ENCODE measurements at regions not wholly inside any gene's neighbourhood (a gene's known extent, or its start where the extent isn't known, plus 50 kb on each side); places are given as distances from the start of the nearest gene placed in this dataset.

DNA sequence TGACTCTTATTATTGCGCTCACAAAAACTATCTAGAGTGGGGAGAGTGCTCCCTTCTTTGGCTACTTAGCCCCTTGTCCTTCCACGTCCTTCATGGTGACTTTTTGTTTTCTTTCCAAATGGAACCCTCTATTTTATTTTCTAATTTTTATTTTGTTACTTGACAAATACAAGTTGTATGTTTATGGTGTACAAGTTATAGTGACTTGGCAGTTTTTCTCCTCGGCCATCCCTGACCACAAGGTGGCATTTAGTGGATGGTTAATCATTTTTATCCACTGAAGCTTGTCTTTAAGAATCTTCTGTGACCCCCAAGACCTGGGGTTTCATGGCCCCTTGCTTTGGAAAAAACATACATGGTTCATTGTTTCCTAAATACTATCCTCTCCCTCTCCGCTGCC is 70.1 kb downstream of the NKX2-1 start:
- TF ChIP-seq, protein P1, sequence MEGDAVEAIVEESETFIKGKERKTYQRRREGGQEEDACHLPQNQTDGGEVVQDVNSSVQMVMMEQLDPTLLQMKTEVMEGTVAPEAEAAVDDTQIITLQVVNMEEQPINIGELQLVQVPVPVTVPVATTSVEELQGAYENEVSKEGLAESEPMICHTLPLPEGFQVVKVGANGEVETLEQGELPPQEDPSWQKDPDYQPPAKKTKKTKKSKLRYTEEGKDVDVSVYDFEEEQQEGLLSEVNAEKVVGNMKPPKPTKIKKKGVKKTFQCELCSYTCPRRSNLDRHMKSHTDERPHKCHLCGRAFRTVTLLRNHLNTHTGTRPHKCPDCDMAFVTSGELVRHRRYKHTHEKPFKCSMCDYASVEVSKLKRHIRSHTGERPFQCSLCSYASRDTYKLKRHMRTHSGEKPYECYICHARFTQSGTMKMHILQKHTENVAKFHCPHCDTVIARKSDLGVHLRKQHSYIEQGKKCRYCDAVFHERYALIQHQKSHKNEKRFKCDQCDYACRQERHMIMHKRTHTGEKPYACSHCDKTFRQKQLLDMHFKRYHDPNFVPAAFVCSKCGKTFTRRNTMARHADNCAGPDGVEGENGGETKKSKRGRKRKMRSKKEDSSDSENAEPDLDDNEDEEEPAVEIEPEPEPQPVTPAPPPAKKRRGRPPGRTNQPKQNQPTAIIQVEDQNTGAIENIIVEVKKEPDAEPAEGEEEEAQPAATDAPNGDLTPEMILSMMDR (conservative IDR thresholded peaks at IDR 0.05; ENCODE audit: low read depth, low read length) = peak; percentile 13
- H3K4me3 ChIP-seq (ENCODE audit: low read depth, low read length) = no peak overlapping the region
- DNase-seq (ENCODE audit: low read depth) = no peak

DNA sequence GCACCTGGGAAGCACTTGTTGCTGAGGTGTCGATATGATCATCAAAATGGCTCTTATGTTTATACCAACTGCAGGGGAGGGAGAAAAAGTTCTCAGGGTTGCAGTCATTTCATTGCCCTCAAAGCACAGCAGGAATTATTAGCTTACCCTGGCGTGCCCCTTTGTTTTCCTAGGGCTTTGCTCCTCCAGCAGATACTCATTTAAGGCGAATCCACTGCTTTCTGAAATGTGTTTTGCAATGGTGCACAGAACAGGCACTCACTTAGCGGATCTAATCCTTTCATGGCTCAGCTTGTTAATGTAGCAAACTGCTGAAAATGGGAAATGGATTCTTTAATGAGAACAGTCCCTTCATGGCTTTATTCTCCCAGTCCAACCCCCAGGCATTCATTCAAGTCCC is 76.7 kb downstream of the NKX2-1 start:
- TF ChIP-seq, protein P1 (conservative IDR thresholded peaks at IDR 0.05; ENCODE audit: low read depth, low read length) = no peak
- DNase-seq (ENCODE audit: low read depth) = no peak
- no peak overlapping the region for H3K4me3 ChIP-seq (ENCODE audit: low read depth, low read length)

DNA sequence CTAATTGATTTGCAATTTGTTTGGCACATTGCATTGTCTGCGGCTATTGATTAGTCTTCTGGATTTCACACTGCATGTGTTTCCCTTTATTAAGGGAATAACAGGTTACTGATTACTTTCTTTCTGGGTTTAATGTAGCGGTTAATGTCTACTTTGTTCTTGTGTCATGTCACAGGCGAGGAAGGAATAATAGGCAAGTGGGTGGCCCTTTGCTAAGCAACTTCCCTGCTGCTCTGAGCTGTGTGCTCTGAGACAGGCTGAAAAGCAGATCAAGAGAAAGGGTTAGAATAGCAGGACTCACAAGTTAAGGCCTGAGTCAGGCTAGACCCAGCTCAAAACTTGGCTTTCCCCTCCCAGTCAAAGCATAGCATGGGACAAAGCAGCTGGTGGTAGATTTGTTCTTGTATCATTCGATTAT is 77.2 kb downstream of the NKX2-1 start:
- DNase-seq (ENCODE audit: low read depth) = no peak
- TF ChIP-seq, protein P1 (conservative IDR thresholded peaks at IDR 0.05; ENCODE audit: low read depth, low read length) = no peak
- no peak overlapping the region for H3K4me3 ChIP-seq (ENCODE audit: low read depth, low read length)

DNA sequence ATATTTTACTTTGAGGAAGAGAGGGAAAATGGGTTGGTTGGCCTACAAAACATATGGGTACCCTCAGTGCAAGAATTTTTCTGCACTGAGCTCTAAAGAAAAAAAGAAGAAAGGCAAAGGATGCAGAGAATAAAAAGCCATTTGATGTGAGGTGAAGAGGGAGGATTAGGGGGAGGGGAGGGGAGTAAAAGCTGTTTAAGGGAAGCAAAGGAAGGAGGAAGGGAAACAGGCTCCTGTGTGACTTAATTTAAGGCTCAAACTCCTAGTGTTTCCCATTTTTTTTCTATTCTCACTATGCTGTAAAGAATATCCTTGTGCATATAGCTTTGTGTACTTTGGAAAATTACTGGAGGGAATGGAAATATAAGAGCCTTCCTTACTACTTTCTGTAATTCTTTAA is 78.7 kb downstream of the NKX2-1 start:
- no peak overlapping the region for H3K4me3 ChIP-seq (ENCODE audit: low read depth, low read length)
- TF ChIP-seq, protein P1 (conservative IDR thresholded peaks at IDR 0.05; ENCODE audit: low read depth, low read length) = no peak
- DNase-seq (ENCODE audit: low read depth) = no peak

DNA sequence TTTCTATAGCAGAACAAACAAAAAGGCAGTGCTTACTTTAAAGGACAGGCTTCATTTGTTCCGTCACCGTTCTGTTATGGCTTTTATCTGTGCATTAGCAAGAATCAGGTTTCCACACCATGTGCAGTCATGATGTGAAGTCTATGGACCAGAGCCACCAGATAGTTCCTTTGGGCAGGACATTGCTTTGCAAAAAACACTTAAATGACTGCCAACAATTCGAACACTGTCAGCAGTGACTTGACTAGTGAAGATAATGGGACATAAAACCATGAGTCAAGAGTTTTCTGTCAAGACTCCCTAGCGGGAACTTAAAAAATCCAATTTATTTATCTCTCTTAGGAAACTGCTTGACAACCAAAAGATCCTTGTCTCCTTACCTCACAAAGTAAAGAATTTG is 80.3 kb downstream of the NKX2-1 start:
- DNase-seq (ENCODE audit: low read depth) = no peak
- TF ChIP-seq, protein P1 (conservative IDR thresholded peaks at IDR 0.05; ENCODE audit: low read depth, low read length) = no peak
- H3K4me3 ChIP-seq (ENCODE audit: low read depth, low read length) = no peak overlapping the region

DNA sequence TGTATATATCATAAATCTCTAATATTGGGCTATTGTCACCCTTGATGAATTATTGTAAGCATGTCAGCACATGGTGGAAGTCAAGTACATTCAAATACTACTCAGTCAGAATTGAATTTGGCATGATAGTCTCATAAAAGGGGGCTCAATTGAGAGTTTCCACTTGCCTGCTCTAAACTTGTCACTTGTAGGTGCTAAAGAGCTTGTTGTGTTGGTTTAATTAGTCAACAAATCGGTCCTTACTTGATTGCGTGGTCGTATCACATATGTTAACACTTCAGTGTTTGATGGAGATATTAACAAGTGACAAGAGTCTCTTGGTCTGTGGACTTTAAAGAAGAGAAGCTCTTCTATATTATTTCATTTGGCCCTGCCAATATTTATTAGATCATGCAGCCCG is 81.1 kb downstream of the NKX2-1 start:
- no peak overlapping the region for H3K4me3 ChIP-seq (ENCODE audit: low read depth, low read length)
- no peak for DNase-seq (ENCODE audit: low read depth)
- TF ChIP-seq, protein P1 (conservative IDR thresholded peaks at IDR 0.05; ENCODE audit: low read depth, low read length) = no peak

DNA sequence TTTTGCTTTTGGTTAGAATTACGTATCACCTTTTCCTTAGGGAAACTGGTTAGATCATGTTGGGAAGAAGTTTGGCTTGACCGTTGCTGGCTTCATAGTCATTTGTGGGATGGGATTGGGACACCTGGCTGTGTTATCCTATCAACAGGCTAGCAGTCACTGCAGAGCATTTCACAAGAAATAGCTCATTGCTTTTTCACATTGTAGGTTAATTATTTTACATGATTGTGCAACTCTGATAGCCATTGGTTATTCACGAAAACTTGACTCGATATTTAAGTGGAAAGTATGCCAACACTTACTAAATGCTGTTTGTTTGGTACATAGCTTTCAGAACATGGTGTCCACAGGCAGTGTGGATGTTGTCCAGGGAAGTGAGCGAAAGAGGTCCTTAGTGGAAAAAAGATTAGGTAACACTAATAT is 89.4 kb downstream of the NKX2-1 start:
- H3K4me3 ChIP-seq (ENCODE audit: low read depth, low read length) = no peak overlapping the region
- DNase-seq (ENCODE audit: low read depth) = peak; percentile 12
- TF ChIP-seq, protein P1 (conservative IDR thresholded peaks at IDR 0.05; ENCODE audit: low read depth, low read length) = no peak
